Liver (tissue), 3 donors: ENCODE measurements at regions not wholly inside any gene's neighbourhood (a gene's known extent, or its start where the extent isn't known, plus 50 kb on each side); places are given as distances from the start of the nearest gene placed in this dataset.

Experiments used
- FOXA1 ChIP-seq: IDR thresholded peaks from 2 replicates; pipeline ENCODE4 v1.6.1; 2016; ENCODE audit warnings: antibody characterized with exemption
- GABPA ChIP-seq, 2 donors: IDR thresholded peaks in 1 of 2; conservative IDR thresholded peaks in 1 of 2; 2 replicates each; pipeline ENCODE4 v1.6.1; 2016; ENCODE audit warnings: antibody characterized with exemption in 2 of 2, mild to moderate bottlenecking in 1 of 2, moderate library complexity in 1 of 2
- HNF4G ChIP-seq: IDR thresholded peaks from 2 replicates; pipeline ENCODE4 v1.6.1; 2016; ENCODE audit warnings: antibody characterized with exemption
- JUND ChIP-seq, 2 donors: IDR thresholded peaks; 2 replicates each; pipeline ENCODE4 v1.6.1; 2016; ENCODE audit warnings: antibody characterized with exemption in 2 of 2
- RAD21 ChIP-seq, 2 donors: IDR thresholded peaks; 2 replicates each; pipeline ENCODE4 v1.6.1; 2016; ENCODE audit warnings: antibody characterized with exemption in 2 of 2, mild to moderate bottlenecking in 2 of 2
- RXRA ChIP-seq, 2 donors: IDR thresholded peaks; 2 replicates each; pipeline ENCODE4 v1.6.1; 2017 to 2018; ENCODE audit warnings: antibody characterized with exemption in 2 of 2, mild to moderate bottlenecking in 1 of 2
- SP1 ChIP-seq: IDR thresholded peaks from 2 replicates; pipeline ENCODE4 v1.6.1; 2018; ENCODE audit warnings: antibody characterized with exemption, mild to moderate bottlenecking
- TAF1 ChIP-seq: conservative IDR thresholded peaks from 2 replicates; pipeline ENCODE4 v1.6.1; 2016; ENCODE audit warnings: antibody characterized with exemption, mild to moderate bottlenecking
- TF ChIP-seq, protein P1 (sequence below): fragments of 150-350 bp; IDR thresholded peaks from 2 replicates; pipeline ENCODE4 v1.5.1; 2017; ENCODE audit warnings: improper control_type of control experiment, low read depth, low read length; ENCODE audit not compliant: missing input control
- TF ChIP-seq, protein P2 (sequence below): IDR thresholded peaks from 2 replicates; pipeline ENCODE4 v1.6.1; 2016; ENCODE audit warnings: antibody characterized with exemption, mild to moderate bottlenecking
- TF ChIP-seq, protein P3 (sequence below): IDR thresholded peaks from 2 replicates; pipeline ENCODE4 v1.6.1; 2016; ENCODE audit warnings: antibody characterized with exemption
- donor health status: healthy.
- donor health status: healthy.

DNA sequence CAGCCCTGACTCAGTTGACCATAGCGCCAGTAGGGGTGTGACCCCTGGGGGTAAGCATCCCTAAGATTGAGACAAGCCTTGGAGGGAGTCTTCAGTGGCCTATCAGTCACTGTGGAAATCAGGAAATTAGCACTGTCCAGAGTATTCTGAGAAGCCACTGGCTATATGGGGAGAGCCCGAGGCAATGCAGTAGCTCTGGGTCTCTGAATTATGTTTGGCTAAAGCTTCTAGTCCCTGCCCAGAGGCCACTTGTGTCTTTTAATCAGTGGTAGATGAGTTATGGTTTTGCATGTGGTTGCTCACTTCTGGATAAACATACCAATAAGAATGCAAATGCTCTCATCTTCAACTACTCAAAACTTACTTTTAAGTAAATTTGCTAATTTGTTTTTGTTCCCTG lies 100.6 kb upstream of the TOX3 start:
- TF ChIP-seq, protein P1, sequence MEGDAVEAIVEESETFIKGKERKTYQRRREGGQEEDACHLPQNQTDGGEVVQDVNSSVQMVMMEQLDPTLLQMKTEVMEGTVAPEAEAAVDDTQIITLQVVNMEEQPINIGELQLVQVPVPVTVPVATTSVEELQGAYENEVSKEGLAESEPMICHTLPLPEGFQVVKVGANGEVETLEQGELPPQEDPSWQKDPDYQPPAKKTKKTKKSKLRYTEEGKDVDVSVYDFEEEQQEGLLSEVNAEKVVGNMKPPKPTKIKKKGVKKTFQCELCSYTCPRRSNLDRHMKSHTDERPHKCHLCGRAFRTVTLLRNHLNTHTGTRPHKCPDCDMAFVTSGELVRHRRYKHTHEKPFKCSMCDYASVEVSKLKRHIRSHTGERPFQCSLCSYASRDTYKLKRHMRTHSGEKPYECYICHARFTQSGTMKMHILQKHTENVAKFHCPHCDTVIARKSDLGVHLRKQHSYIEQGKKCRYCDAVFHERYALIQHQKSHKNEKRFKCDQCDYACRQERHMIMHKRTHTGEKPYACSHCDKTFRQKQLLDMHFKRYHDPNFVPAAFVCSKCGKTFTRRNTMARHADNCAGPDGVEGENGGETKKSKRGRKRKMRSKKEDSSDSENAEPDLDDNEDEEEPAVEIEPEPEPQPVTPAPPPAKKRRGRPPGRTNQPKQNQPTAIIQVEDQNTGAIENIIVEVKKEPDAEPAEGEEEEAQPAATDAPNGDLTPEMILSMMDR: no peak
- no peak for TF ChIP-seq RXRA (IDR thresholded peaks at IDR 0.05)
- TF ChIP-seq, protein P2, sequence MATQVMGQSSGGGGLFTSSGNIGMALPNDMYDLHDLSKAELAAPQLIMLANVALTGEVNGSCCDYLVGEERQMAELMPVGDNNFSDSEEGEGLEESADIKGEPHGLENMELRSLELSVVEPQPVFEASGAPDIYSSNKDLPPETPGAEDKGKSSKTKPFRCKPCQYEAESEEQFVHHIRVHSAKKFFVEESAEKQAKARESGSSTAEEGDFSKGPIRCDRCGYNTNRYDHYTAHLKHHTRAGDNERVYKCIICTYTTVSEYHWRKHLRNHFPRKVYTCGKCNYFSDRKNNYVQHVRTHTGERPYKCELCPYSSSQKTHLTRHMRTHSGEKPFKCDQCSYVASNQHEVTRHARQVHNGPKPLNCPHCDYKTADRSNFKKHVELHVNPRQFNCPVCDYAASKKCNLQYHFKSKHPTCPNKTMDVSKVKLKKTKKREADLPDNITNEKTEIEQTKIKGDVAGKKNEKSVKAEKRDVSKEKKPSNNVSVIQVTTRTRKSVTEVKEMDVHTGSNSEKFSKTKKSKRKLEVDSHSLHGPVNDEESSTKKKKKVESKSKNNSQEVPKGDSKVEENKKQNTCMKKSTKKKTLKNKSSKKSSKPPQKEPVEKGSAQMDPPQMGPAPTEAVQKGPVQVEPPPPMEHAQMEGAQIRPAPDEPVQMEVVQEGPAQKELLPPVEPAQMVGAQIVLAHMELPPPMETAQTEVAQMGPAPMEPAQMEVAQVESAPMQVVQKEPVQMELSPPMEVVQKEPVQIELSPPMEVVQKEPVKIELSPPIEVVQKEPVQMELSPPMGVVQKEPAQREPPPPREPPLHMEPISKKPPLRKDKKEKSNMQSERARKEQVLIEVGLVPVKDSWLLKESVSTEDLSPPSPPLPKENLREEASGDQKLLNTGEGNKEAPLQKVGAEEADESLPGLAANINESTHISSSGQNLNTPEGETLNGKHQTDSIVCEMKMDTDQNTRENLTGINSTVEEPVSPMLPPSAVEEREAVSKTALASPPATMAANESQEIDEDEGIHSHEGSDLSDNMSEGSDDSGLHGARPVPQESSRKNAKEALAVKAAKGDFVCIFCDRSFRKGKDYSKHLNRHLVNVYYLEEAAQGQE: no peak
- TF ChIP-seq, protein P3, sequence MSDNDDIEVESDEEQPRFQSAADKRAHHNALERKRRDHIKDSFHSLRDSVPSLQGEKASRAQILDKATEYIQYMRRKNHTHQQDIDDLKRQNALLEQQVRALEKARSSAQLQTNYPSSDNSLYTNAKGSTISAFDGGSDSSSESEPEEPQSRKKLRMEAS: no peak
- TF ChIP-seq GABPA (IDR thresholded peaks at IDR 0.05 in 1 of 2, conservative IDR thresholded peaks at IDR 0.05 in 1 of 2): no peak
- TF ChIP-seq SP1: no peak
- TF ChIP-seq RAD21 (IDR thresholded peaks at IDR 0.05): no peak
- no peak for TF ChIP-seq HNF4G
- no peak for TF ChIP-seq TAF1
- TF ChIP-seq FOXA1: no peak
- no peak for TF ChIP-seq JUND (IDR thresholded peaks at IDR 0.05)
